HG03159 (cell line): ENCODE measurements at regions not wholly inside any gene's neighbourhood (a gene's known extent, or its start where the extent isn't known, plus 50 kb on each side); places are given as distances from the start of the nearest gene placed in this dataset.

Source experiments
- ATAC-seq: cut with Tn5 transposase; IDR thresholded peaks from one replicate; pipeline ENCODE4 v1.9.1; 2021; ENCODE audit warnings: mild to moderate bottlenecking, moderate library complexity; ENCODE audit not compliant: unreplicated experiment

GRCh38 chr3:181660337-181660736 lies 51.4 kb upstream of the SOX2 start:
- ATAC-seq = no peak

DNA sequence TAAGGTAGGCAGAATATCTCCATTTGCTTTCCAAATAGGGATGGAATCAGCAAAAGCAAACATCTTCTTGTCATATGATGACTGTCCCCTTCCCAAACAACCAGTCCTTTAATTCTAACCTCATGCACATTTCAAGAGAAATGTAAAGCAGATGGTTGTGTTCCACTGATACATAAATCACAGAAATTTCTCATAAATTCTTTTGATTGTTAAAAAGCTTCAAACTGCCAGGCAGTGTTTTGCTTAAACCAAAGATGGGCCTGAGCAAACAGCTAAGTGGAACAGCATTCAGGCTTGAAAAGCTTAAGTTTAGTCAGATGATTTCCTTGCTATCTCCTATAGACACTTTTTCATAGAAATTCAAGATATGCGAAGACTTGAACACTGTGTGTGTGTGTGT lies 74.3 kb upstream of the SOX2 start:
- ATAC-seq = no peak

DNA sequence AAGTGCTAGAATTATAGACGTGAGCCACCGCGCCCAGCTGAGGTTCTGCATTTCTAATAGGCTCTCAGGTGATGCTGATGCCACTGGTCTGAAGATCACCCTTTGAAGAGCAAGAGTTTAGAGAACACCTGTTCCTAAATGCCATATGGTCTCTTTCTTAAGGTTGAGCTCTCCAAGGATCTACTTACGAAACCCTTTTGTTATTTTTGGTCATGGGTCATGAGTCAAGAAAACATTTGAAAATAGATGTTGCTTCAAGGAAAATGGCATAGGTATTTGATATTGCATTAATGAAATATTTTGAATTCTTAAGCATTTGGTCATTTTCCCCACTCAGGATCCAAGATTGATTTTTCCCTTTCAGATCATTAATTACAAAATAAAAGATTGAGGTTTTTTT lies 74.7 kb upstream of the SOX2 start:
- no peak for ATAC-seq

- ATAC-seq = no peak
Measured at GRCh38 chr3:181635141-181635540, 76.6 kb upstream of the SOX2 start.

DNA sequence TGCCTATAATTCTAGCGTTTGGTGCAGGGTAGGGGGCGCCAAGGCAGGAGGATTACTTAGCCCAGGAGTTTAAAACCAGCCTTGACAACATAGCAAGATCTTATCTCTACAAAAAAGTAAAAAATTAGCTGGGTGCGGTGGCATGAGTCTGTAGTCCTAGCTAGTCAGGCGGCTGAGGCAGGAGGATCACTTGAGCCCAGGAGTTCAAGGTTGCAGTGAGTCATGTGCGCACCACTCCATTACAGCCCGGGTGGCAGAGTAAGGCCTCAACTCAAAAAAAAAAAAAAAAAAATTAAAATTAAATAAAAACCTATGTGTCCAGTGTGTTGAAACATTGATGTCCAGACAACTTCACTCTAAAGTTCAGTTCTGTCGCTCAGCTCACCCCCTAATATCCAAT lies 78.2 kb upstream of the SOX2 start:
- ATAC-seq = no peak

- no peak for ATAC-seq
Measured at GRCh38 chr3:181631901-181632300, 79.8 kb upstream of the SOX2 start.

DNA sequence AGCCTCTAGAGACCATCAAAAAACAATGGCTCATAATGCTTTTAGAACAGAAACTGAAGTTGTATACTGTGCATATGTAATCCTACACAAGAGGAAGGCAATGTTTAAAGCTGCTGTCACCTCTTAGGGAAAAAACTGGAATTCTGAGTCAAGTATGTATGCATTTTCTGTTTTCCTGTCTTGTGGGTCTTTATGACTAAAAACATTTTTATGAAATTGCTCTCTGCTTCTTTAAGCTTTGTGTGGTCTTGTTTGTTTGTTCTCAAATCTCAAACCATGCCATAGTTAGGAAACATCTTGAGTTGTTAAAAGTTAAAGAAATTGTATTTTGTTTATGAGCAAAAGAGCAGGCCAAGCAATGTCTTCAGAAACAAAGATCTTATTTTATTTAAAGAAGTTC lies 80.9 kb upstream of the SOX2 start:
- ATAC-seq = no peak

DNA sequence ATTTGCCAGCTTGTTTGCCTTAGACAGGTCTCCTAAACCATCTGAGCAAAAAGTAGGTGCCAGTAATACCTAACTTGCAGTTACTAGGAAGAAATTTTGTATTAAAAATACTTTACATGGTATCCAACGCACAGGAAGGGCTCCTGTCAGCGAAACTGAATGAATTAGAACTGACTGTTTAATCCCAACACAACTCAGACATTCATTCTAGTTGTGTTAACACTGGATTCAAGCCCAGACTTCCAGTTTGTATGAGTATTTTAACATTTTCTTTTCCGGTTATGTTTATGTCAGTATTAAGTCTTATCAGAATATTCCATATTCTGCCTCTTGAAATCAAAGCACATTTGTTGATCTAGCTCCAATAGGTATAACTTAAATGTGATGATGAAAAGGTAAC lies 82.0 kb upstream of the SOX2 start:
- ATAC-seq = no peak

DNA sequence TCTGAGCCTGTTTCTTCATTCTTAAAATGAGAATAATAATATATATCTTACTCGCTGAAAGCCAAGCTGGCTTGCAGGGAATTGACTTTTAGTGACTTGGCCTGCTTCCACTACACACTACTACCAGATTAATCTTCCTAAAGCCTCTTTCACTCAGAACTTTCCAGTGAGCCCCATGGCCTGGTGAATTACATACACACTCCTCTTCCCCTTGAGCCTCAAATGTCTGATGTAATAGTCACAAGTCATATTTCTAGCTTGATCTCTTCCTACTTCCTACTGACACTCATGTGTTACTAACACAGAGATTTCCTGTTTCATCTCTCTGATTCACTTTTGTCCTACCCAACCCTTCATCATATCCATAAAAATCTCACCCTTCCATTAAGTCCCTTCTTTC lies 82.7 kb upstream of the SOX2 start:
- ATAC-seq = no peak

DNA sequence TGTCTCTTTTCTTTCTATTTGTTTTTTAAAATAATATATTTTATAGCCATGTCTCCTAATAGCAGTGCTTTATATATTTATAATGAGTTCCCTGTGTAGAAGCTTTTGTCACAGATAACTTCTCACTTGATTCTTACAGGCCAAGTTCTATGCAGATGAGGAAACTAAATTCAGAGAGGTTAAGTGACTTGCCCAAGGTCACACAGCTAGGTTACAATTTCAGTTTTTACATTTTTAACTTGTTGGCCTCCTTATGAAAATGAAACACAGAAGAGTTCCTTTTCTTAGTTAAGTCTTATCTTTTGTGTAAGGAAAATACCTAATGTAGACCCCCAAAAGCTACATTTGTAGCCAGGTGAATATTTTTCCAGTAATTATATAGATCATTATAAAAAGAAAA lies 83.3 kb upstream of the SOX2 start:
- ATAC-seq = no peak

DNA sequence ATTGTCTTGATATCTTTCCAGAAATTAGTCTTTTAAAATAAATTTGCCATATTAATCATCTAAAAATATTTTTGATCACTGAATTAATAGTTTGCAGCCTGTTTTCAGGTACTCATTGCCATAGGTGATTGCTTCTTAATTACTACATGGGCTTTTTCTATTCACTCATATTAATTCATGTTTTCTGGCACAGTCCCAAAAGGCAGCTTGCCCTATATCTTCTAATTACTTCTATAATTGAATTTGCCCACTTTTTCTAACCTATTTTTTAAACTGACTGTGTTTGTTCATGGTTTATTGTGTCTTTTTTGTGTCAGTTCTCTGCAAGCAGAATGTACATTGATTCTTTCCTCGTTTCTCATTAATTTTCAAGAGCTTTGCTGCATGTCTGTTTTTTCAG lies 85.7 kb upstream of the SOX2 start:
- ATAC-seq = no peak

DNA sequence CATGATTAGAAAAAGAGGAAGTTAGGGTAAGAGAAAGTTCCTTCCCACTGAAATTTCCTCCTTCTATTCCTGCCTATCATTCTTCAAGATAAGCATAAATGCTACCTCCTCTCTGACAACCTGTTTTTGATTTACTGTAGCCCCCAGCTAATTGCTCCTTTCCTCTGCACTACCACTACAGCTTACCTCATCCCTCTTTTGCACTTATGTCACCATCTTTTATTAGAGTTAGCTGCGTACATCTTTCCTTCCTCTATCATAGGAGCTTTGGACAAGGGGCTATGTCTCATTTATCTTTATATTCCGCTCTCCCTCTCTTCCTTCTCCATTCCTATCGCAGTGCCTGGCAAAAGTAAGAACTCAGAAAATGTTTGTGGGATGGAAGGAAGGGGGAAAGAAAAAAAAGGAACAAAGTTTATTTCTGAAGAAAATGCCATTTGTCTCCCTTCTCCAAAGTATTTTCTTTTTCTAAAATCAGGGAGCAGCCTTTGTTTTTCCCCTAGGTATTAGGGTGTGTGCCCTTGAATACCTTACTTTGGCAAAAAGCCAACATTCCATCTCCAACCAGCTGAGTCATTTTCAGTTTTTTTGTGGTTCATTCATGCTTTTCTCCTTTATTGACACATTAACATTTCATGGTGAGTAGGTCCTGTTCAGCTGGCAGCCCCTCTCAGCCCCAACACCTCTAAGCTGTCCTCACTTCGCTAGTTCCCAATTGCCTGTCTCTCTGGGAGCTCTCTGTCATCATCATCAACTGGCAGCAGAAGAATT lies 87.6 kb upstream of the SOX2 start:
- no peak for ATAC-seq

DNA sequence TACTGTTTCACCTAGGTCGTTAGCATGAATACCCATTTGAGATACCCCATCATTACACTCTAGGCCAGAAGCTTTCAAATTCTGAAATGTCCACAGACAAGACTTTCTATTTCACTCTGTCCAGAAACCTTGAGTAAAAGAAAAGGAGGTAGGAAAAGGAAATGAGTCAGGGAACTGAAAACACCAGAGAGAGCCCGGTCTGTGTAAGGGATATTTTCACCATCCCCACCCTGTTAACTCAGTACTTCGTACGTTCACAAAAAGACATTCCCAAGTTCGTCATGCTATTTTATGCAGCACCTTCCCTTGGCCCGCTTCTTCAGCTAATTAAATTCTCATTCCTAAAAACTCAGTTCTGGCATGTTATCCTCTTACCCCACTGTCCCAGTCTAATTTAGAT lies 89.4 kb upstream of the SOX2 start:
- ATAC-seq = no peak

- ATAC-seq = no peak
Measured at GRCh38 chr3:181619897-181620296, 91.8 kb upstream of the SOX2 start.

DNA sequence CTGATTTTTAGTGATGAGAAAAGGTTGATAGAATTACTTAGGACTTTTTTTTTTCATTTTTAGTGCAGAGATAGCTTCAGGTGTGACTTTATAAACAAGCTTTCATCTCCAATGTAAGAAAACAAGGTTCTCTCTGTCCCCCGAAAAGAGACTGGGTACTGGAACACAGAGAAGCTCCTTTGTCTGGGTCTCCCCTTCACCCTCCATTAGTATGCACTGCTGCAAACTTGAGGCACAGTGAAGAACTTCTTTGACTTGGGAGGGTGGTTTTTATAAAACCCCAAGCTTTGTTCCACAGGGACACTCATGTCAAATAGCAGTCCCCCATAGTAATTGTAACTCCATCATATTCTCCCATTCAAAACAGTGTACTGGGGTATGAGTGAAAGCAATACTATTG lies 93.5 kb upstream of the SOX2 start:
- ATAC-seq = no peak

GRCh38 chr3:181616088-181617070 lies 95.3 kb upstream of the SOX2 start:
- ATAC-seq = no peak

DNA sequence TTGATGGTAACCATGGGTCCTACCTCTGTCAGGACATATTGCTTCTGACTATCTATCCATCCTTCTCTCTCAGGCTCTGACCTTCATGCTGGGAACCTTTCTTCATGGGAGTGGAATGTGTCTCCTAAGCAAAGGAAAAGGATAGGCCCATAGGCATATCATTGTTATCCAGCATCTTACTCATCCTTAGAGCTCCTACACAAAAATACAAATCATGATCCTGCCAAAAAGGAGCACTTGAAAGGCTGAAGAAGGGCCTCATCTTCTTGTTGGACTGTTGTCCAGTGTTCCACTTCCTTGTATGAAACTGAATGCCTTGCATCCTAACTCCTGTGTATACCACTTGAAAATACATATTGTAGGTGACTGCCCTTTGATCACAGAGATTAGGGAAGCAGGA lies 96.1 kb upstream of the SOX2 start:
- ATAC-seq = no peak

DNA sequence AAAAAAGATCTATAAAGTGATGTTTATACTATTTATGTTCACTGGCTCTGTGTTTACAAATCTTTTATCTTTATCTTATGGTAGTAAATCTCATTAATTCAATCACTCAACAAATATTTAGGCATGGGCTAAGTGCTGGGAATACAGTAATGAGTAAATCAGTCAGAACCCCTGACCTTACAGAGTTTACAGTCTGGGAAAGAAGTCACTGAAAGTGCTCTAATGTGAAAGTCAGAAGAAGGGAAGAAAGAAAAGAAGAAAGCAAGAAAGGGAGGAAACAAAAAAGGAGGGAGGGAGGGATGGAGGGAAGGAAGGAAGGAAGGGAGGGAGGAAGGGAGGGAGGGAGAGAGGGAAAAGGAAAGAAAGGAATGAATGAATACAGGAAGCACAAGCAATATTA lies 96.8 kb upstream of the SOX2 start:
- no peak for ATAC-seq

GRCh38 chr3:181613813-181614212 lies 97.9 kb upstream of the SOX2 start:
- no peak for ATAC-seq

DNA sequence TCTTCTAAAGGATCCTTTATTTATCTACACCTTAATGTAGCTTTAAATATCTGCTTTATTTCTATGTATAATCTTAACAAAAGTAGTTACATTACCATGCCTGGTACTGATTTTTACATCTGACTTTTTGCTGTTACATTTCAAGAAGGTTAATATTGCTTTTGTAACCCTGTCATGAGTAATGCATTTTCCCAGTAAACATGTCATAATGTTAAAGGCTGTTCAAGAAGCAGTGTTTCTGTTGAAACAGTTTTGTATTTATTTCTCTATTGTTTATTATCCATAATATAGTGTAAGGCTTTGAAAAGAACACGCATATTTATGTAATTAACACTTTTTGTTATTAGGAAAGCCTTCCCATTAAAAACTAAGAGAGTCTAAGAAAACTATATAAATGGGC lies 98.5 kb upstream of the SOX2 start:
- no peak for ATAC-seq

DNA sequence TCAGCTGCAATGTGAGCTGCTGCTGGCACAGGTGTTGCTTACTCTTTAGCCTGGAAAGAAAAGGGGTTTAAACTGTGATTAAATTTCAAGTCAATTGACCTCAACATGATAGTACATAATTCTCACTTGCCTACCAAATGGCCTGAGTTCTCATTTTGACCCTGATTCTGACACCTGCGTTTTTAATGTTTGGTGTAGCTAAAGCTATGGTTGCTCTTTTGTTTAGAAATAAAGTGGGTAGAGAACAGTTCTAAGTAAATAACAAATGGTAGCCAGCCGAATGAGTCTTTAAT lies 100.8 kb upstream of the SOX2 start:
- no peak for ATAC-seq
